ENCODE measurements at regions not wholly inside any gene's neighbourhood (a gene's known extent, or its start where the extent isn't known, plus 50 kb on each side); places are given as distances from the start of the nearest gene placed in this dataset.

DNA sequence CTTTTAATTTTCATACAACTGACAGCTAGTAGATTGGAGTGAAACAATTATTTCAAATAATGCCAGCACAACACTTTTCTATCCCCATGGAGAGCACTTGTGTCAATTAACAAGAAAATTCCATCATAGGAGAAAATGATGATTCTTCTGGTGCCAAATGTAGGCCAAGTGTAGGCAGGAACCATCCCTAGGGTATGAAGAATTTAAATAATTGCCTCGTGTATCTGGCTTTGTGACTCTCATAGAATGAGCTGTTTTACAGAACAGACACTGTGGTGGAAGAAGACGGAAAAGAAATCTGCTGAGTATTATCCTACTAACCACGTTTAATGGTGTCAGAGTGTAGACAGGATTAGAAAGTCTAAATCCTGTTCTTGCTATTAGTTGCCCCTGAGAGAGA, 1542.2 kb downstream of the LRRC4C start:
- H3K27ac ChIP-seq, result no peak overlapping the region
- POLR2A ChIA-PET (ENCODE audit: low non-redundant PET), result no interaction called here
- no peak for DNase-seq (ENCODE audit: low spot score)
- TF ChIP-seq, protein P1, sequence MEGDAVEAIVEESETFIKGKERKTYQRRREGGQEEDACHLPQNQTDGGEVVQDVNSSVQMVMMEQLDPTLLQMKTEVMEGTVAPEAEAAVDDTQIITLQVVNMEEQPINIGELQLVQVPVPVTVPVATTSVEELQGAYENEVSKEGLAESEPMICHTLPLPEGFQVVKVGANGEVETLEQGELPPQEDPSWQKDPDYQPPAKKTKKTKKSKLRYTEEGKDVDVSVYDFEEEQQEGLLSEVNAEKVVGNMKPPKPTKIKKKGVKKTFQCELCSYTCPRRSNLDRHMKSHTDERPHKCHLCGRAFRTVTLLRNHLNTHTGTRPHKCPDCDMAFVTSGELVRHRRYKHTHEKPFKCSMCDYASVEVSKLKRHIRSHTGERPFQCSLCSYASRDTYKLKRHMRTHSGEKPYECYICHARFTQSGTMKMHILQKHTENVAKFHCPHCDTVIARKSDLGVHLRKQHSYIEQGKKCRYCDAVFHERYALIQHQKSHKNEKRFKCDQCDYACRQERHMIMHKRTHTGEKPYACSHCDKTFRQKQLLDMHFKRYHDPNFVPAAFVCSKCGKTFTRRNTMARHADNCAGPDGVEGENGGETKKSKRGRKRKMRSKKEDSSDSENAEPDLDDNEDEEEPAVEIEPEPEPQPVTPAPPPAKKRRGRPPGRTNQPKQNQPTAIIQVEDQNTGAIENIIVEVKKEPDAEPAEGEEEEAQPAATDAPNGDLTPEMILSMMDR (conservative IDR thresholded peaks at IDR 0.05; ENCODE audit: low read depth), result no peak
- CTCF ChIA-PET, result no interaction called here

DNA sequence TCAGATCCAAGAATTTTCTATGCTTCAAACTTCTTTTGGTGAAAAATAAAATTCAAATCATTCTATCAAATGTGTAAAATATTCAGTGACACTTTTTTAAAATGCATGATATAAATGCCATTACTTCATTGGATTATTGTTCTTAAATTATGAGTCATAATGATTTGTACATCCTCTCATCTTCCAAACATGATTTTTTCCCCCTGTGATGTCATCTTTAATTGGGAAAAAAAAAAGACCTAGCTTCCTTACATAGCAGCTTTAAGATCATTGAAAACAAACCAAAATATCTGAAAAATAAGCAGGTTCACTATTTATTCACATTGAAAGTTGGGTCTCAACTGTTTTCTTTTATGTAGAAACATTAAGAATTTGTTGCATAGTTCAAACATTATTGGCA, 1549.4 kb downstream of the LRRC4C start:
- H3K27ac ChIP-seq, result no peak overlapping the region
- ChIA-PET POLR2A (ENCODE audit: low non-redundant PET) (no interaction called here), CTCF (interaction anchor here (0.6 kb wide), 1 partner anchor 418 kb away, joined by 3 read pairs; no protein-coding TSS in a partner anchor)
- TF ChIP-seq, protein P1 (conservative IDR thresholded peaks at IDR 0.05; ENCODE audit: low read depth), result no peak
- peak; percentile 15 for DNase-seq (ENCODE audit: low spot score)

DNA sequence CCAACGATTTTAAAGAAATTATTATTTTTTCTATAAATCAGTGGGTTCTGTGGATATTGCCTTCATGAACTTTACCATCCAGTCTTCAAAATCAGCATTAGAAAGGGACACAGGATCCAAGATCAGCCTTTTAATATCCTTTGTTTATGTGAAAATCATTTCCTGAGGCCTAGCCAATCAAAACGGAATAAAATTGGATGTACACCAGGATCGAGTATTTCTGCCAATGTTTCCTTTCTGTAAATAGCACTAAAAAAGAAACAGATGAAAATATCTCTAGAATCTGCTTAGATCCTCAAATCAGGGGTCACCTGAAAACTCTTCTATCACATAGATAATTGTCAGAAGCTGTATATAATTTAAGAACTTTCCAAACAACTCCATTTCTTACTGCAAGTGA, 1598.5 kb downstream of the LRRC4C start:
- TF ChIP-seq, protein P1 (conservative IDR thresholded peaks at IDR 0.05; ENCODE audit: low read depth), result no peak
- H3K27ac ChIP-seq, result no peak overlapping the region
- ChIA-PET CTCF (interaction anchor here (0.6 kb wide), 1 partner anchor 52 kb away, joined by 3 read pairs; no protein-coding TSS in a partner anchor), POLR2A (ENCODE audit: low non-redundant PET) (no interaction called here)
- no peak for DNase-seq (ENCODE audit: low spot score)

DNA sequence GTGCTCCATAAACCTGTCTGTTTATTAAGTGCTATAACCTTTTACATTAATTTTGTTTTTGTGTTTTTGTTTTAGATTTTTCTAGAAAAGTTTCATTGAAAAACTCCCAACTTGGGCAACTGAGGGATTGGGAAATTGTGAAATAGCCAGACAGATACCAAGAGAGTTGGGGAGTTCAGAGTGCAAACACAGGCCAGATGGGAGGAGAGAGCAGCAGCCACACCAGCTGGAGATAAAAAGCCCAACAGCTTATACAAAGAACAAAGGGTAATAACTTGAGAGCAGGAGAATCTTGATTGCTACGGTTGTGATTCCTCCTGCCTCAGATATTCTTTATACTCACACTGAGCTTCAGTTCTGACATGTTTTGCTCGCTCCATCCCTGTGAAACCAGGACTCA, 1642.2 kb downstream of the LRRC4C start:
- no peak for DNase-seq (ENCODE audit: low spot score)
- H3K27ac ChIP-seq, result no peak overlapping the region
- TF ChIP-seq, protein P1 (conservative IDR thresholded peaks at IDR 0.05; ENCODE audit: low read depth), result no peak
- POLR2A ChIA-PET (ENCODE audit: low non-redundant PET), result no interaction called here
- CTCF ChIA-PET, result no interaction called here

DNA sequence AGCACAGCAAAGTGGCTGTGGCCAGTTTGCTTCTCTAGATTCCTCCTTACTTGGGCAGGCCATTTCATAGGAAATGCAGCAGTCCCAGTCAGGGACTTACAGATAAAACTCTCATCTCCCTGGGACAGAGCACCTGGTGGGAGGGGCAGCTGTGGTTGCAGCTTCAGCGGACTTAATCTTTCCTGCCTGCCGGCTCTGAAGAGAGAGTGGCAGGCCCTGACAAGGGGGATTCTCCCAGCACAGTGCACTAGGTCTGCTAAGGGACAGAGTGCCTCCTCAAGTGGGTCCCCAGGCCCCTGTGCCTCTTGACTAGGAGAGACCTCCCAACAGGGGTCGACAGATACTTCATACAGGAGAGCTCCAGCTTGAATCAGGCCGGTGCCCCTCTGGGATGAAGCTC, 1649.1 kb downstream of the LRRC4C start:
- no peak for DNase-seq (ENCODE audit: low spot score)
- CTCF ChIA-PET, result no interaction called here
- no peak overlapping the region for H3K27ac ChIP-seq
- POLR2A ChIA-PET (ENCODE audit: low non-redundant PET), result no interaction called here
- TF ChIP-seq, protein P1 (conservative IDR thresholded peaks at IDR 0.05; ENCODE audit: low read depth), result no peak

DNA sequence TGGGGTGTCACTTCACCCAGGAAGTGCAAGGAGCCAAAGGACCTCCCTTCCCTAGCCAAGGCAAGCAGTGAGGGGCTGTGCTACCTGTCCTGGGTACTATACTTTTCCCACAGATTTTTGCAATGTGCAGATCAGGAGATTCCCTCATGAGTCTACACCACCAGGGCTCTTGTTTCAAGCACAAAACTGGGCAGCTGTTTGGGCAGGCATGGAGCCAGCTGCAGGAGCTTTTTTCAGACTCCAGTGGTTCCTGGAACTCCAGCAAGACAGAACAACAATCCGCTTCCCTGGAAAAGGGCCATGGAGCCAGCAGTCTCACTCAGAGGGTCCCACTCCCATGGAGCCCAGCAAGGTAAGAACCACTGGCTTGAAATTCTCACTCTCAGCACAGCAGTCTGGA, 1649.6 kb downstream of the LRRC4C start:
- TF ChIP-seq, protein P1 (conservative IDR thresholded peaks at IDR 0.05; ENCODE audit: low read depth), result no peak
- DNase-seq (ENCODE audit: low spot score), result no peak
- CTCF ChIA-PET, result no interaction called here
- H3K27ac ChIP-seq, result no peak overlapping the region
- POLR2A ChIA-PET (ENCODE audit: low non-redundant PET), result no interaction called here

DNA sequence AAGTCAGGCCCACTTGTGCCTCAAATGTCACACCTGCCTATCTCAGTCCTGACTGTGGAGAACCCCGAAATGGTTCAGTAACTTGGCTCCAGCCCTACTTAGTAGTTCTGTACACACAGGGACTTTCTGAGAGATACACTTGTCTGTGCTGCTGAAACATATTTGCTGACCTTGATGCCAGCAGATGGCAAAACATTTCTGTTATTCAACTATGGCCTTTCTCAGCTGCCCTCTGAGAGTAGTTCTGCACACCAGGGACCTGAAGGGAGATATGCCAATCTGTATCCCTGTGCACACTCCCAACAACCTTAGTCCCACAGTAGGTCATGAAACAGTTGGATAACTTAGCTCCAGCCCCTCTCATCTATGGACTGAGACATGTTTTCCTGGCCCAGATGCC, 1651.5 kb downstream of the LRRC4C start:
- TF ChIP-seq, protein P1 (conservative IDR thresholded peaks at IDR 0.05; ENCODE audit: low read depth), result no peak
- no peak for DNase-seq (ENCODE audit: low spot score)
- CTCF ChIA-PET, result interaction anchor here (0.6 kb wide), 1 partner anchor 322 kb away, joined by 4 read pairs; no protein-coding TSS in a partner anchor
- POLR2A ChIA-PET (ENCODE audit: low non-redundant PET), result no interaction called here
- H3K27ac ChIP-seq, result no peak overlapping the region
